Prostate gland (tissue), 2 donors: ENCODE measurements at regions not wholly inside any gene's neighbourhood (a gene's known extent, or its start where the extent isn't known, plus 50 kb on each side); places are given as distances from the start of the nearest gene placed in this dataset.
"Not testable (repeated sequence)": the region's sequence is repeated elsewhere in the genome, so short reads cannot be mapped to it uniquely, and the experiment has no call there.

Source experiments
- DNase-seq: peaks from one replicate; pipeline ENCODE4 v3.0.0-alpha.2; 2019; ENCODE audit warnings: low spot score
- H3K27ac ChIP-seq, 2 donors: fragments of 200-600 bp; sonication (generic); 2 replicates each; pipeline ENCODE4 v1.5.1; 2017 to 2019
- H3K27me3 ChIP-seq: fragments of 200-600 bp; sonication (generic); replicated peaks from 2 replicates; pipeline ENCODE4 v1.5.1; 2019; ENCODE audit not compliant: insufficient read depth
- H3K36me3 ChIP-seq, 2 donors: fragments of 200-600 bp; sonication (generic); 1 replicate in 1 of 2; 2 replicates in 1 of 2; pipeline versions ENCODE4 v1.5.1 to v1.8.1; 2017 to 2019
- H3K4me1 ChIP-seq: fragments of 200-600 bp; sonication (generic); replicated peaks from 2 replicates; pipeline ENCODE4 v1.5.1; 2019
- H3K4me3 ChIP-seq, 2 donors: fragments of 200-600 bp; sonication (generic); 2 replicates each; pipeline ENCODE4 v1.5.1; 2017 to 2019
- H3K9me3 ChIP-seq: fragments of 200-600 bp; sonication (generic); 2 replicates; pipeline ENCODE4 v1.5.1; 2017
- POLR2A ChIP-seq: fragments of 450-650 bp; IDR thresholded peaks from one replicate; pipeline ENCODE4 v1.6.1; 2016; ENCODE audit warnings: antibody characterized with exemption, mild to moderate bottlenecking
- POLR2AphosphoS5 ChIP-seq: sonication (generic); formaldehyde crosslinking; IDR thresholded peaks from one replicate; pipeline ENCODE4 v1.6.1; 2017; ENCODE audit warnings: antibody characterized with exemption
- WGBS: methylation state at CpG from one replicate; pipeline ENCODE4 v1.1.5; 2018; 5-methylcytosine and 5-hydroxymethylcytosine counted together
- intact Hi-C: fragments of 100-400 bp; cut with DNase I; formaldehyde crosslinking; loops from one replicate; pipeline ENCODE4 v1.14.2; 2022
- TF ChIP-seq, protein P1 (sequence below), 4 experiments: fragments of 200-600 bp in 2 of 4; fragments of 450-650 bp in 2 of 4; sonication (generic) in 2 of 4; IDR thresholded peaks; 1 replicate in 3 of 4; 2 replicates in 1 of 4; pipeline ENCODE4 v1.5.1; 2016 to 2019; ENCODE audit warnings: antibody characterized with exemption in 4 of 4, mild to moderate bottlenecking in 2 of 4, moderate library complexity in 2 of 4

DNA sequence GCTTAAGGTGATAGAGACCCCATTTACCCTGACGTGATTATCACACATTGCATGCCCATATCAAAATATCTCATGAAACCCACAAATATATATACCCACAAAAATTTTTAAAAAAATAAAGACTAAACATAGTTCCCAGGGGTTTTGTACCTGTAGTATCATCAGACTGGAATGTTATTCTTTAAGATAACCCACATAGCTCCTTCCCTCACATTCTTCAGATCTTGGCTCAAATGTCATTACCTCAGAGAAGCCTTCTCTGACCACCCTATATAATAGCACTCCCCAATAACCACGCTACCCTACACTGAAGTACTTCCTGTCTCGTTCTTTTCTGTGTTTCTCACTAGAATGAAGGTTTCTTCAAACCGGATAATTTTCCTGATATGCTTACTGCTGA, 138.3 kb upstream of the SNX7 start:
- Histone ChIP-seq H3K36me3 (no peaks in the 10 kb centered on the region), H3K4me3 (no peak overlapping the region), H3K27me3 (no peaks in the 10 kb centered on the region), H3K9me3 (no peaks in the 10 kb centered on the region), H3K27ac (no peak overlapping the region), H3K4me1 (no peaks in the 10 kb centered on the region)
- DNase-seq, result no peak
- TF ChIP-seq, protein P1, sequence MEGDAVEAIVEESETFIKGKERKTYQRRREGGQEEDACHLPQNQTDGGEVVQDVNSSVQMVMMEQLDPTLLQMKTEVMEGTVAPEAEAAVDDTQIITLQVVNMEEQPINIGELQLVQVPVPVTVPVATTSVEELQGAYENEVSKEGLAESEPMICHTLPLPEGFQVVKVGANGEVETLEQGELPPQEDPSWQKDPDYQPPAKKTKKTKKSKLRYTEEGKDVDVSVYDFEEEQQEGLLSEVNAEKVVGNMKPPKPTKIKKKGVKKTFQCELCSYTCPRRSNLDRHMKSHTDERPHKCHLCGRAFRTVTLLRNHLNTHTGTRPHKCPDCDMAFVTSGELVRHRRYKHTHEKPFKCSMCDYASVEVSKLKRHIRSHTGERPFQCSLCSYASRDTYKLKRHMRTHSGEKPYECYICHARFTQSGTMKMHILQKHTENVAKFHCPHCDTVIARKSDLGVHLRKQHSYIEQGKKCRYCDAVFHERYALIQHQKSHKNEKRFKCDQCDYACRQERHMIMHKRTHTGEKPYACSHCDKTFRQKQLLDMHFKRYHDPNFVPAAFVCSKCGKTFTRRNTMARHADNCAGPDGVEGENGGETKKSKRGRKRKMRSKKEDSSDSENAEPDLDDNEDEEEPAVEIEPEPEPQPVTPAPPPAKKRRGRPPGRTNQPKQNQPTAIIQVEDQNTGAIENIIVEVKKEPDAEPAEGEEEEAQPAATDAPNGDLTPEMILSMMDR (IDR thresholded peaks at IDR 0.05), result no peak
- TF ChIP-seq POLR2AphosphoS5 (no peak), POLR2A (no peak)
- intact Hi-C loops, result no loop called here
- 85% methylated on average over 4 of the region's 4 CpGs for WGBS

DNA sequence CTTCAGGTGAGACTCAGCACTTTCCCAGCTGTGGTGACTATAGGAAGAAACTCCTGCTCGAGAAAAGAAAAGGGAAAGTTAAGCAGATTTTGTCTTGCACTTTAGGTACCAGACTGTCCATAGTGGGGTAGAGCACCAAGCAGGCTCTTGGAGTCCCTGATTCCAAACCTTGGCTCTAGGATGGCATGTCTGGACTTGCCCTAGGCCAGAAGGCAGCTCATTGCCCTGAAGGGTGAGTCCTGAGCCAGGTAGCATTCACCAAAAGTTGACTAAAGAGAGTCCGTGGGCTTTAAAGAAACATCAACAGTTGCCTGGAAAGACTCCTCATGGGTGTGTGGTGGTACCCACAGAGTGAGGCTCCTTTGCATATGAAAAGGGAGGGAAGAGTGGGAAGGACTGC, 145.2 kb upstream of the SNX7 start:
- DNase-seq, result no peak
- intact Hi-C loops, result no loop called here
- TF ChIP-seq POLR2A (no peak), POLR2AphosphoS5 (no peak)
- TF ChIP-seq, protein P1 (IDR thresholded peaks at IDR 0.05), result no peak
- 85% methylated on average over 2 of the region's 2 CpGs for WGBS
- Histone ChIP-seq H3K9me3 (no peaks in the 10 kb centered on the region), H3K36me3 (no peaks in the 10 kb centered on the region), H3K27me3 (no peaks in the 10 kb centered on the region), H3K4me1 (no peaks in the 10 kb centered on the region), H3K4me3 (no peak overlapping the region), H3K27ac (no peak overlapping the region)

DNA sequence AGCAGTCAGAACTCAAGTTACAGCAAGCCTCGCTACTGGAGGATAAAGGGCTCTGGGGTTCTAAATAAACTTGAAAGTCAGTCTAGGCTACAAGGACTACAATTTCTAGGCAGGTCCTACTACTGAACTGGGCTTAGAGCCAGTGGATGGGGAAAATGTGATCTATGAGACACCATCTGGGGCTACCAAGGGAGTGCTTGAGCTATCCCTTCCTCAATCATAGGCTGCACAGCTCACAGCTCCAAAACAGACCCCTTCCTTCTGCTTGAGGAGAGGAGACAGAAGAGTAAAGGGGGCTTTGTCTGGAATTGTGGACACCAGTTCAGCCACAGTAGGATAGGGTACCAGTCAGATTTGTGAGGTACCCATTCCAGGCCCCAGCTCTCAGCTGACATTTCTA, 145.8 kb upstream of the SNX7 start:
- intact Hi-C loops, result no loop called here
- Histone ChIP-seq H3K4me3 (no peak overlapping the region), H3K36me3 (no peaks in the 10 kb centered on the region), H3K27ac (no peak overlapping the region), H3K4me1 (no peaks in the 10 kb centered on the region), H3K9me3 (no peaks in the 10 kb centered on the region), H3K27me3 (no peaks in the 10 kb centered on the region)
- TF ChIP-seq, protein P1 (IDR thresholded peaks at IDR 0.05), result no peak
- TF ChIP-seq POLR2A (no peak), POLR2AphosphoS5 (no peak)
- WGBS, result 93% methylated on average over 1 of the region's 1 CpG
- DNase-seq, result no peak

DNA sequence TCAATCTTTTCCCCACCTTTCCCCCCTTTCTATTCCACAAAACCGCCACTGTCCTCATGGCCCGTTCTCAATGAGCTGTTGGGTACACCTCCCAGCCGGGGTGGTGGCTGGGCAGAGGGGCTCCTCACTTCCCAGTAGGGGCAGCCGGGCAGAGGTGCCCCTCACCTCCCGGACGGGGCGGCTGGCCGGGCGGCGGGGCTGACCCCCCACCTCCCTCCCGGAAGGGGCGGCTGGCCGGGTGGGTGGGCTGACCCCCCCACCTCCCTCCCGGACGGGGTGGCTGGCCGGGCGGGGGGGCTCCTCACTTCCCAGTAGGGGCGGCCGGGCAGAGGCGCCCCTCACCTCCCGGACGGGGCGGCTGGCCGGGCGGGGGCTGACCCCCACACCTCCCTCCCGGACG, 149.3 kb upstream of the SNX7 start:
- H3K27me3 ChIP-seq, H3K9me3 ChIP-seq, H3K4me1 ChIP-seq, DNase-seq, H3K4me3 ChIP-seq, intact Hi-C loops, H3K36me3 ChIP-seq, H3K27ac ChIP-seq: not testable (repeated sequence)
- no CpG with 5 or more reads among the region's 27 CpGs for WGBS

DNA sequence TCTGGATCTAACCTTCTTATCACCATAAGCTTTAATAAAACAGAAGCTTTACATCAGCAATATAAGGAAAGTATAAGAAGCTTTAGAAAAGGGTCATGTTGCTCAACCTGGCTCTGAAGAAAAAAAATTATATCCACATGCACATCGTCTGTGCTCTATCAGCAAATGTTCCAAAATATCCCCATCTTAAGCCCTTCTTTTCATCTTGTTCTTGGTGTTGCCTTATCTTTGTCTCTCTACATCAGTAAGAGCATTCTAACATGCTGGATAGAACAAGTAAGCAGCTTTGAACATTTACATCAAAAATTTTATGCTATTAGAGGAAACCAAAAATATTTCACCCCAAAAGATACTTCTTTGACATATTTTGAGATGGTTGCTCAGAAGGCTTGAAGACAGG, 157.8 kb upstream of the SNX7 start:
- Histone ChIP-seq H3K27ac (no peak overlapping the region), H3K36me3 (no peaks in the 10 kb centered on the region), H3K4me3 (no peak overlapping the region), H3K27me3 (no peaks in the 10 kb centered on the region), H3K9me3 (no peaks in the 10 kb centered on the region), H3K4me1 (no peaks in the 10 kb centered on the region)
- no peak for DNase-seq
- intact Hi-C loops, result no loop called here
- TF ChIP-seq POLR2AphosphoS5, result no peak
- TF ChIP-seq POLR2A, result no peak
- TF ChIP-seq, protein P1 (IDR thresholded peaks at IDR 0.05), result no peak
- 81% methylated on average over 1 of the region's 1 CpG for WGBS
